PC-9 (cell line): ENCODE measurements at regions not wholly inside any gene's neighbourhood (a gene's known extent, or its start where the extent isn't known, plus 50 kb on each side); places are given as distances from the start of the nearest gene placed in this dataset.

Experiments used
- BruUV-seq: library from RNA; stranded (reverse); fragments of 400-500 nt; replicated peaks from 2 replicates; lab custom pipeline; 2021; lab: Mats Ljungman, UMichigan
- CTCF ChIA-PET: fragments of 300-600 bp; sonication (Branson Sonifier 250); formaldehyde crosslinking; loops from one replicate; lab custom pipeline; 2022; ENCODE audit warnings: antibody characterized with exemption; lab: Charles Lee
- POLR2A ChIA-PET: fragments of 300-600 bp; sonication (Branson Sonifier 250); formaldehyde crosslinking; loops from one replicate; lab custom pipeline; 2022; ENCODE audit warnings: antibody characterized with exemption; ENCODE audit not compliant: unreplicated experiment; lab: Charles Lee
- DNase-seq, 2 experiments: peaks; one replicate each; pipeline versions ENCODE4 v3.0.0 to v3.0.0-alpha.2; 2015 to 2022; ENCODE audit warnings: mixed read lengths in 1 of 2
- H2AFZ ChIP-seq: fragments of 200-600 bp; sonication (generic); 2 replicates; pipeline ENCODE4 v1.8.1; 2017; ENCODE audit warnings: antibody characterized with exemption
- H3F3A ChIP-seq: fragments of 200-600 bp; sonication (generic); 2 replicates; pipeline ENCODE4 v1.8.1; 2017; ENCODE audit warnings: antibody characterized with exemption, mild to moderate bottlenecking, low read depth; ENCODE audit not compliant: insufficient read depth
- H3K27ac ChIP-seq: fragments of 200-600 bp; sonication (generic); 2 replicates; pipeline ENCODE4 v1.6.1; 2016; ENCODE audit warnings: mixed run types
- H3K27me3 ChIP-seq: fragments of 200-600 bp; sonication (generic); 2 replicates; pipeline ENCODE4 v1.6.1; 2016; ENCODE audit warnings: low read depth, mixed run types; ENCODE audit not compliant: insufficient read depth
- H3K36me3 ChIP-seq: fragments of 200-600 bp; sonication (generic); 2 replicates; pipeline ENCODE4 v1.6.1; 2016; ENCODE audit warnings: low read depth, mixed run types
- H3K4me1 ChIP-seq: fragments of 200-600 bp; sonication (generic); replicated peaks from 2 replicates; pipeline ENCODE4 v1.6.1; 2016; ENCODE audit warnings: mixed run types; ENCODE audit not compliant: insufficient read depth
- H3K4me2 ChIP-seq: fragments of 200-600 bp; sonication (generic); 2 replicates; pipeline ENCODE4 v1.6.1; 2017; ENCODE audit warnings: mixed run types
- H3K4me3 ChIP-seq: fragments of 200-600 bp; sonication (generic); 2 replicates; pipeline ENCODE4 v1.6.1; 2016; ENCODE audit warnings: mixed run types
- H3K79me2 ChIP-seq: fragments of 200-600 bp; sonication (generic); 2 replicates; pipeline ENCODE4 v1.6.1; 2017; ENCODE audit warnings: low read depth, mixed run types
- H3K9me2 ChIP-seq: fragments of 200-600 bp; sonication (generic); 2 replicates; pipeline ENCODE4 v1.8.1; 2017; ENCODE audit warnings: mild to moderate bottlenecking; ENCODE audit not compliant: insufficient read depth
- H3K9me3 ChIP-seq: fragments of 200-600 bp; sonication (generic); 2 replicates; pipeline ENCODE4 v1.8.1; 2016; ENCODE audit warnings: low read depth; ENCODE audit not compliant: insufficient read depth
- H4K20me1 ChIP-seq: fragments of 200-600 bp; sonication (generic); 2 replicates; pipeline ENCODE4 v1.8.1; 2017; ENCODE audit not compliant: insufficient read depth
- EZH2 ChIP-seq: fragments of 200-600 bp; sonication (generic); IDR thresholded peaks from 2 replicates; pipeline ENCODE4 v1.8.0; 2017; ENCODE audit warnings: antibody characterized with exemption, low read depth
- intact Hi-C: fragments of 100-400 bp; cut with micrococcal nuclease; formaldehyde crosslinking; loops from one replicate; pipeline ENCODE4 v1.10.0; 2022; ENCODE audit not compliant: unreplicated experiment
- TF ChIP-seq, protein P1 (sequence below): fragments of 200-600 bp; sonication (generic); conservative IDR thresholded peaks from 2 replicates; pipeline ENCODE4 v1.6.1; 2017; ENCODE audit warnings: mixed run types, antibody characterized with exemption, mild to moderate bottlenecking, moderate library complexity

- H4K20me1 ChIP-seq: no peaks in the 10 kb centered on the region
- H3K4me1 ChIP-seq: no peaks in the 10 kb centered on the region
- no peaks in the 10 kb centered on the region for H3K36me3 ChIP-seq
- H3K9me3 ChIP-seq: no peaks in the 10 kb centered on the region
- TF ChIP-seq, protein P1, sequence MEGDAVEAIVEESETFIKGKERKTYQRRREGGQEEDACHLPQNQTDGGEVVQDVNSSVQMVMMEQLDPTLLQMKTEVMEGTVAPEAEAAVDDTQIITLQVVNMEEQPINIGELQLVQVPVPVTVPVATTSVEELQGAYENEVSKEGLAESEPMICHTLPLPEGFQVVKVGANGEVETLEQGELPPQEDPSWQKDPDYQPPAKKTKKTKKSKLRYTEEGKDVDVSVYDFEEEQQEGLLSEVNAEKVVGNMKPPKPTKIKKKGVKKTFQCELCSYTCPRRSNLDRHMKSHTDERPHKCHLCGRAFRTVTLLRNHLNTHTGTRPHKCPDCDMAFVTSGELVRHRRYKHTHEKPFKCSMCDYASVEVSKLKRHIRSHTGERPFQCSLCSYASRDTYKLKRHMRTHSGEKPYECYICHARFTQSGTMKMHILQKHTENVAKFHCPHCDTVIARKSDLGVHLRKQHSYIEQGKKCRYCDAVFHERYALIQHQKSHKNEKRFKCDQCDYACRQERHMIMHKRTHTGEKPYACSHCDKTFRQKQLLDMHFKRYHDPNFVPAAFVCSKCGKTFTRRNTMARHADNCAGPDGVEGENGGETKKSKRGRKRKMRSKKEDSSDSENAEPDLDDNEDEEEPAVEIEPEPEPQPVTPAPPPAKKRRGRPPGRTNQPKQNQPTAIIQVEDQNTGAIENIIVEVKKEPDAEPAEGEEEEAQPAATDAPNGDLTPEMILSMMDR: no peak
- TF ChIP-seq EZH2: no peak
- ChIA-PET POLR2A (no interaction called here), CTCF (no interaction called here)
- no peak overlapping the region for H3K4me3 ChIP-seq
- H3F3A ChIP-seq: no peaks in the 10 kb centered on the region
- no TSS peak for BruUV-seq
- intact Hi-C loops: no loop called here
- H3K4me2 ChIP-seq: no peak overlapping the region
- H3K9me2 ChIP-seq: no peaks in the 10 kb centered on the region
- no peak overlapping the region for H3K27ac ChIP-seq
- no peak for DNase-seq
- H2AFZ ChIP-seq: no peak overlapping the region
- H3K27me3 ChIP-seq: no peaks in the 10 kb centered on the region
- no peaks in the 10 kb centered on the region for H3K79me2 ChIP-seq
Measured at GRCh38 chr3:26084629-26085028, 294.7 kb downstream of the OXSM start.

DNA sequence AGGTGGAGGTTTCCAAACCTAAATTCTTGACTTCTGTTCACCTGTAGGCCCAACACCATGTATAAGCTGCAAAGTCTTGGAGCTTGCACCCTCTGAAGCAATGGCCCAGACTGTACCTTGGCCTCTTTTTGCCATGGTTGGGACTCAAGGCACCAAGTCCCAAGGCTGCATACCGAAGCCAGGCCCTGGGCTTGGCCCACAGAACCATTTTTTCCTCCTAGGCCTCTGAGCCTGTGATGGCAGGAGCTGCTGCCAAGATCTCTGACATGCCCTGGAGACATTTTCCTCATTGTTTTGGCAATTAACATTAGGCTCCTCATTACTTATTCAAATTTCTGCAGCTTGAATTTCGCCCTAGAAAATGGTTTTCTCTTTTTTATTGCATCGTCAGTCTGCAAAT, 297.9 kb downstream of the OXSM start:
- no peaks in the 10 kb centered on the region for H4K20me1 ChIP-seq
- no peaks in the 10 kb centered on the region for H3K9me2 ChIP-seq
- H3K27me3 ChIP-seq: no peaks in the 10 kb centered on the region
- H3K4me1 ChIP-seq: no peaks in the 10 kb centered on the region
- TF ChIP-seq, protein P1: no peak
- no peak for TF ChIP-seq EZH2
- no peak for DNase-seq
- no peak overlapping the region for H2AFZ ChIP-seq
- H3K4me3 ChIP-seq: no peak overlapping the region
- BruUV-seq: no TSS peak
- H3K4me2 ChIP-seq: no peak overlapping the region
- no peaks in the 10 kb centered on the region for H3F3A ChIP-seq
- H3K9me3 ChIP-seq: no peaks in the 10 kb centered on the region
- no peak overlapping the region for H3K27ac ChIP-seq
- ChIA-PET POLR2A (no interaction called here), CTCF (no interaction called here)
- no peaks in the 10 kb centered on the region for H3K36me3 ChIP-seq
- H3K79me2 ChIP-seq: no peaks in the 10 kb centered on the region
- intact Hi-C loops: no loop called here

- Histone ChIP-seq H3K79me2 (no peaks in the 10 kb centered on the region), H3K4me3 (no peak overlapping the region), H3K4me2 (no peak overlapping the region), H3K9me2 (no peaks in the 10 kb centered on the region), H3K9me3 (no peaks in the 10 kb centered on the region), H3K27ac (no peak overlapping the region), H3K4me1 (no peaks in the 10 kb centered on the region), H2AFZ (no peak overlapping the region), H3F3A (no peaks in the 10 kb centered on the region), H4K20me1 (no peaks in the 10 kb centered on the region), H3K27me3 (no peaks in the 10 kb centered on the region), H3K36me3 (no peaks in the 10 kb centered on the region)
- CTCF ChIA-PET: no interaction called here
- intact Hi-C loops: no loop called here
- no peak for DNase-seq
- no peak for TF ChIP-seq EZH2
- TF ChIP-seq, protein P1: no peak
- no TSS peak for BruUV-seq
- POLR2A ChIA-PET: no interaction called here
Measured at GRCh38 chr3:26089249-26089648, 299.4 kb downstream of the OXSM start.
